ENCODE measurements at regions not wholly inside any gene's neighbourhood (a gene's known extent, or its start where the extent isn't known, plus 50 kb on each side); places are given as distances from the start of the nearest gene placed in this dataset.
"Not testable (repeated sequence)": the region's sequence is repeated elsewhere in the genome, so short reads cannot be mapped to it uniquely, and the experiment has no call there.

DNA sequence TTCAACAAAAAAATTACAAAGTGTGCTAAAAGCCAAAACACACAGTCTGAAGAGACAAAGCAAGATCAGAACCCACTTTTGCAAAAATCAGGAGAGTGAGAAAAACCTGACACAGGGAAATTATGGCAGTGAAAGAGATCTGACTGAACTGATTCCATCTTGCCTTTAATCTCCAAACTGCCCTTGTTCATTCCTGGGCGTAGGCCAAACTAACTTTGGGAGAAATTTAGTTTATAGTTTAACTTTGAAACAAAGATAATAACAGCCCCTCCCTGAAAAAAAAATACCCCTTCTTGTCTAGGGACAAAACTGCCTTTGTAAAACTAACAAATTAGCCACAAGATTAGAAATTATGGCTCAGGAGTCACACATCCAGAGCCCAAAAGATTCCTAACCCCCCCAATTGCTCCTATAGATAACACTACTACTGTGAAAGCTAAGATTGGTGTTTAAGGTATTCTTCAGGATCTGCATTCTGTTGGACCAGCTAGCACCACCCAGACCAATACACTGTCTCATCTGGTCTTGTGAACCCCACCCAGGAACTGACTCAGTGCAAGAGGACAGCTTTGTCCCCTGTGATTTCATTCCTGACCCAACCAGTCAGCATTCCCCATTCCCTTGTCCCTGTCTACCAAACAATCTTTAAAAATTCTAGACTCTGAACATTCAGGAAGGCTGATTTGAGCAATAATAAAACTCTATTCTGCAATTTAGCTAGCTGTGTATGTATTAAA, 226.1 kb upstream of the SH3BP4 start:
- no peak for DNase-seq (ENCODE audit: low spot score)

GRCh38 chr2:234724850-234725249, 227.0 kb upstream of the SH3BP4 start:
- DNase-seq (ENCODE audit: low spot score), result no peak

GRCh38 chr2:234723400-234723799, 226.5 kb upstream of the ARL4C start:
- DNase-seq (ENCODE audit: low spot score), result no peak

GRCh38 chr2:234722176-234722575, 225.3 kb upstream of the ARL4C start:
- DNase-seq (ENCODE audit: low spot score), result no peak

DNA sequence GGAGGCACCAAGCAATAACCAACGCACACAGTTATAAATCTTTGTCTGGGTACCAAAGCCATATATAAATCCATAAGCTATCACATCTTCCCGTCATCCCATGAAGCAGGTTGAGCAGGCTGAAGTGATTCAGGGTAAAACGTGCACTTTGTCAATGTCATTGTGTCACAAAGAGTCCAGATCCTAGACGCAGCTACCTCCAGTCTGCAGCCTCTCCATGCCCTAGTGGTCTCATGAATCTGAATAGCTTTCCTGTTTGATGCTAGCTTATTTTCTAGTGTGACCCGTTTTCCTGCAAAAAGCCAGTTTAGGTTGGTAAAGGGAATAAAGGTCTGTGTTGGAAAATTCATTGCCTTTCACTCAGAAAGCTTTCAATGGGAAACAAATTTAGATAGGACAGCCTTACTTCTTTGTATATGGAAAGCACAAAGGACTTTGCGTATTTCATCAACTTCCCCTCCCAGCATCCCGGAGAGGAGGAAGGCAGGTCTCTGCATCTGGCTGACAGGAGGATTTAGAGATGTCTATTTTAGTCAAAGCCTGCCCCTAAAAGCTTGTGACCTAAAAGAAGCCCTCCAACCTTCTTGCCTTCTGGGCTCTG, 222.3 kb upstream of the ARL4C start:
- no peak for DNase-seq (ENCODE audit: low spot score)

DNA sequence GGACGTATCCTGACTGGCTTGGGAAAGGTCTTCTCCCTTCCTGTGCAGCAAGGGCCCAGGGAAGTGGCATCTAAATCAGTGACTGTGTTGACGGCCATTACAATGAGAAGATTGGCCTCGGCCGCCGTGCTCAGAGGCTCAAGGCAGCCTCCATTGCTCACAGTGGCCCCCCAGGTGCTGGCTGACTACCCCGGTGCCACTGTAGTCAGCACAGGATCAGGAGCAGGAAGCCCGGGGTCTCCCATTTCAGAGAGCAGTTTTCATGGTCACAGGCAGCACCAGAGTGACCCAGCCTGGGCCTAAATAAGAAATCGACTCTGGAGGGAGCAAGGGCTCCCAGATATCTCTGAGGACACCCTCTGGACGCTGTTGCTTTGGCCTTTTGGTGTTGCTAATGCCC, 219.4 kb upstream of the ARL4C start:
- DNase-seq (ENCODE audit: low spot score), result no peak

DNA sequence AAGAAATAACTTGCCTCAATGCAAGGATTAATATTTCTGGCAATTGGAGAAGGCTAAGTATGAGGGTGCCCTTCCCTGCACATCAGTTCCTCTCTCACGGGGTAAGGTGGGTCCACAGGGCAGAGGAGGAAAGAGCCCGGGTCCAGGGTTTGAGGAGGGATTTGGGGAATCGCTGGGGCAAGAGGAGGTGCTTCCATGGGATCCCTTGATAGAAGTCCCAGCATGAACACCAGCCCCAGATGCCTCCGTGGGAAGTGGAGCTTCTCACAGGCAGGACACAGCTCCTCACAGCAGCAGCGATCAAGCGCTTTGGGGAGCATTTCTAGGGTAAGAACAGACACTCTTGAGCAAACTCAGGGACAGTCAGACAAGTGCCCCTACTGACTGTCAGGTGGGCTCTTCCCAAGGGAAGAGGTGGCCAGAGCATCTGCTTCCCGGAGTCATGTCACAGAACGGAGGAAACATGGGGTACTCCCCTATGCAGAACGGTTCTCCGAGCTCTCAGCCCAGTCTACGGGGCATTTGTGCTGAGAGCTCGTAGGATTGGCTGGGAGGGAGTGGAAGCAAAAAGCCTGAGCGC, 218.9 kb upstream of the ARL4C start:
- DNase-seq (ENCODE audit: low spot score), result no peak

GRCh38 chr2:234714711-234715110, 217.8 kb upstream of the ARL4C start:
- no peak for DNase-seq (ENCODE audit: low spot score)

- DNase-seq (ENCODE audit: low spot score), result no peak
Observed at GRCh38 chr2:234712421-234712935, 215.6 kb upstream of the ARL4C start.

DNA sequence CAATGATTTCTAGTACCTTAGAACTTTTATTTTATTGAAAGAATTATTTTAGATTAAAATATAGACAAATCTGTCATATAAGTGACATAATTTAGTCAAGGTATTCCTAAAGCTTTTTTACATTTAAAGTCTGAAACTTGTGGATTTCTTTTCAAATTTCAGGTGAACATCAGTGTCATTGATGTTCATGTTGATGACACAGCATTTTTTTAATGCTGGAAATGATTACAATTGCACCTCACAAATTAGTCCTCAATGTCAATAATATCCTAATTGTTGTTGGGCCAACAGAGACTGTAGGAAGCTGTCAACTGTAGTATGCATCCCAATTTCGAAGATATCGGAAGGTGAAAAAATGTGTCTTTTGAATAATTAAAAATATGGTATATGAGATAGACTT, 214.4 kb upstream of the ARL4C start:
- DNase-seq (ENCODE audit: low spot score), result no peak

DNA sequence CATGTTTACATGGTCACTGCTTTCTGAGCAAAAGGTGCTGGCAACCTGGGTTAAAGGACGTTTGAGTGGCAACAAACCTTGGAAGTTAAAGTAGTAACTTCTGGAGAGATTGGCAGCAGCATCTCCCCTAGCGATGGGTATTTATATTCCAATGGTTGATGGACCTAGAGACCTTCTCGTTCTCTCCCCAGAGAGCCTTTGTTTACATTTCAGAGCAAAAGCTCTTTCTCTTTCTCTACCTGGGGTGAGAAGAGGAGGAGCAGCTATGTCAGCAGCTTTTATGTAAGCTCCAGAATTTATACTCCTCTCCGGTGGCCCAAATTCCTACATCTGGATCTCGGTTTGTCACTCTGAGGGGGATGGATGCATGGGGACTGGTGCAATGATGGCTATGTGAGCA, 213.7 kb upstream of the ARL4C start:
- DNase-seq (ENCODE audit: low spot score), result no peak

- DNase-seq (ENCODE audit: low spot score), result no peak
Observed at GRCh38 chr2:234710066-234710465, 213.2 kb upstream of the ARL4C start.

DNA sequence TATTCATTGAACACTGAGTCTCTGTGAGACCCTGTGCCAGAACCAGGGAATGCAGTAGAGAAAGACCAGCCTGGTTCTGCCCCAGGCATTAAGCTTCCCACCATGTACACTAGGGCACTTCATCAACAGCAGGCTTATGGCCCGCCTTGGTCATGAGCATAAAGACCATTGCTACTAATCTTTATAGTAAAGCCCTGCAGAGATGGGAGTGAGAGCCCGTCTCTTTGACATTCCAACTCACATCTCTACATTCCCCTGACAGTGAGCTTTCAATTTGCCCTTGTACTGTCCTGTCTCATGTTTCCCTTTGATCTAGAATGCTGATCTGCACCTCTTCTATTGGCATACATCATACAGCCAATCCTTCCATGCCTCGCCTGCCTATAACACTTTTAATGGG, 211.8 kb upstream of the ARL4C start:
- DNase-seq (ENCODE audit: low spot score), result no peak

DNA sequence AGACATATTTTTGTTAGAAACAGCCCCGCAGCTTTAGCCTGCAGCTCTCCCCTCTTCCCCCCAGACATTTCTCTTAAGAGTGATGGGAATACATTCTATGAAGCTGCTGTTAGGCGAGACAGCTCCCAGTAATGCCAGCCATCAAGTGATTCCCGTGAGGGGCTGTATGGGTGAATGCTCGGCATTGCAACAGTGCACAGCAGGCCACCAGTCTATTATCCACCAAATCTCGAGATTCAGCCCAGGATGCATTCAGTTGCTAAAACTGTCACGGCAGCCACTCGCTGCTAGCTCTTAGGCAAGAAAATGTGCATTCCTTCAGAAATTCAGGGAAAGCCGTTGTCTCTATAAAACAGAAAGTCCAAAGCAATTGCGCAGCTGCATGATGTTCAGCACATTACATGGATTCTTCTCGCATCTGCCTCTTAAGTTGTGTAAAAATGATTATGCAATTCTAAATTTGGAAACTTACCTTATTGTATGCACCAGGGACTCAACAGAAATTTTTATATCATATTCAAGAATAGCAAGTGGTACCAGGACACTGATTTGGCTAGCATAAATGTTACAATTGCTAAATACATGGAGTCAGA, 211.3 kb upstream of the ARL4C start:
- DNase-seq (ENCODE audit: low spot score), result no peak

- DNase-seq (ENCODE audit: low spot score), result no peak
Observed at GRCh38 chr2:234706086-234706485, 209.2 kb upstream of the ARL4C start.

- no peak for DNase-seq (ENCODE audit: low spot score)
Observed at GRCh38 chr2:234705108-234705507, 208.2 kb upstream of the ARL4C start.

- no peak for DNase-seq (ENCODE audit: low spot score)
Observed at GRCh38 chr2:234703258-234703657, 206.4 kb upstream of the ARL4C start.

DNA sequence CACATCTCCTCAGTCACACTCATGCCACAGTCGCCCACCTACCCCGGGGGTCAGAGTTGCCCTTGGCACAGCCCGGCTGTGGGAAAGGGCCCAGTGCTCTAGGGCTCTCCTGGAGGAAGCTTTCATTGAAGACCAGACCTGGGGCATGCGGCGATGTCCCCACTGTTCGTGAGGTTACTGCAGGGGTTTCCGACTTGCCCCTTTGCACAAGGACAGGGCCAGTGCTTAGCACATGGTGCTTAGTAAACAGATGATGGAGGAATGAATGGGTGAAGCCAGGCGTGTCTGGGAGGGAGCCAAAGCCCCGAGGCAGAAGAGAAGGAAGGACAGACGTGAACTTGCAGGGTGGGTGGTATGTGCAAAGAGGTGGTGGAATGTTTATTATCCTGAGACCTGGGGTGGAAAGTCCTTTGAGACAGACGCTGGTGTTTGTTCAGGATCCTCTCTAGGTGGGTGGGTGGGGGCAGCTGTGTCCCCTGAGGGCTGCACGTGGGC, 205.9 kb upstream of the ARL4C start:
- DNase-seq (ENCODE audit: low spot score), result no peak

GRCh38 chr2:234701841-234702240, 205.0 kb upstream of the ARL4C start:
- no peak for DNase-seq (ENCODE audit: low spot score)

DNA sequence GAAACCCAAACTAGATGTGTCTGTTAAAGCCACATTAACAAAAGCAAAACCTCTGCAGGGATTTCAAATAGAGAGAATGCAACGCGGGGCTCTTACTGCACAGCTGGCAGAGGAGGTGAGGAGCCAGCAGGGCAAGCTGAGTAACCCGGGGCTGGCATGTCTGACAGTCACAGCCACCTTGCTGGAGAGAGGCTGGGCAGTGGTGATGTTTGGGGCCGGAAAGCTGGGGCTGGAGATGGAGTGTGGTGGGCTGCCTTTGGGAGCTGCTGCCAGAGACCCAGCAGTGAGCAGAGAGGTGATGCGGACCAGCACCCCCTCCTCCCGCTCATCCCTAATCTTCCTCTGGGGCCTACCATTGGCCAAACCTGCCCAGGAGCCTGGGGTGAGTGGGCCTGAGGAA, 204.5 kb upstream of the ARL4C start:
- no peak for DNase-seq (ENCODE audit: low spot score)

DNA sequence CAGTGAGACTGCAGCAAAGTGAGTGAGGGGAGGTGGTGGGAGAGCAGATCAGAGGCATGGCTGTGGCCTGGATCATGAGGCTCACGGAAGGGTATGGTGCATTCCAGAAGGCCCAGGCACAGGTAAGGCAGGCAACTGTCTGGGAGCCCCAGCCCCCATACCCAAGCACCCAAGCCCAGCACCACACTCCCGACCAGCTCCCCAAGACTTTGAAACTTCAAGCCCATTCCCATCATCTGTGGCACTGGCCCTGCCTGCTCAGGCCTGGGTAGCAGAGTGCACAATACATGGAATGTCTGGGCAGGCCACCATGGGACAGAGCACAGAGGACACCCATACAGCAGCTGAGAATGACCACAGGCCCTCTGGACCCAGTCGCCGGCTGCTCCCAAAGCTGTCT, 202.6 kb upstream of the ARL4C start:
- DNase-seq (ENCODE audit: low spot score), result no peak

DNA sequence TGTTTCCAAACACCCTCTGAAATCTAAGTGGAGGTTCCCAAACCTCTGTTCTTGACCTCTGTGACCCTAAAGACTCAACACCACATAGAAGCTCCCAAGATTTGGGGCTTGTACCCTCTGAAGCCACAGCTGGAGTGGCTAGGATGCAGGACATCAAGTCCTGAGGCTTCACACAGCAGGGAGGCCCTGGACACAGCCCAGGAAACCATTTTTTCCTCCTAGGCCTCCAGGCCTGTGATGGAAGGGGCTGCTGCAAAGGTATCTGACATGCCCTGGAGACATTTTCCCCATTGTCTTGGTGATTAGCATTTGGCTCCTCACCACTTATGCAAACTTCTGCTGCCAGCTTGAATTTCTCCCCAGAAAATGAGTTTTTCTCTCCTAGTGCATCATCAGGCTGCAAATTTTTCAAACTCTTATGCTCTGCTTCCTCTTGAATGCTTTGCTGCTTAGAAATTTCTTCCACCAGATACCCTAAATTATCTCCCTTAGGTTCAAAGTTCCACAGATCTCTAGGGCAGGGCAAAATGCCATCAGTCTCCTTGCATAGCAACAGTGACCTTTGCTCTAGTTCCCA, 200.5 kb upstream of the ARL4C start:
- not testable (repeated sequence) for DNase-seq (ENCODE audit: low spot score)

Measured in HT-29 (cell line).